ENCODE measurements at regions not wholly inside any gene's neighbourhood (a gene's known extent, or its start where the extent isn't known, plus 50 kb on each side); places are given as distances from the start of the nearest gene placed in this dataset.

DNA sequence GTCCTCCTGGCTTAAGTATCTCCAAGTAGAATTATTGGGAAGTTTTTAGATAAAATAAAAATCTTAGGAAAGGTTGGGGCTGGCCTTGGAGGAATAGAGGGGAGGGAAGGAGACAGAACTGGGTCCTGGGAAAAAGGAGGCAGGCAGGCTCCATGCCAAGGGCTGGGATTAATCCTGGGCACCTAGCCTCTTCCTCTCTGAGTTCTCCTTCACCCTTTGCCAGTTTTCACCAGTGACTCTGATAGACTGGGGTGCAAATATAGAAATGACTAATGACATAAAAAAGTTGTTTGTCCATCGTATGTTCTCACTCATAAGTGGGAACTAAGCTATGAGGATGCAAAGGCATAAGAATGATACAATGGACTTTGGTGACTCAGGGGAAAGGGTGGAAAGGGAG, 81.9 kb downstream of the RMI1 start:
- Histone ChIP-seq H2BK5ac (ENCODE audit: low read length) (no peak overlapping the region), H3K4me3 (ENCODE audit: low read length in 2 of 2) (no peak overlapping the region), H3K14ac (ENCODE audit: low read length) (no peak overlapping the region), H3K27me3 (ENCODE audit: control insufficient read depth in 3 of 3, insufficient read depth in 3 of 3, low read depth in 1 of 3, low read length in 3 of 3) (peaks cover 0 to 3% (median 0%) of the 10 kb centered on the region in 3 experiments), H4K91ac (ENCODE audit: low read depth, low read length, poor library complexity) (no peak overlapping the region), H2BK120ac (ENCODE audit: low read depth, low read length) (no peak overlapping the region), H3K23ac (ENCODE audit: low read depth, low read length, poor library complexity) (no peak overlapping the region), H3K4me2 (ENCODE audit: insufficient read depth, low read length, poor library complexity, severe bottlenecking) (no peak overlapping the region), H3K4ac (ENCODE audit: low read length) (no peak overlapping the region), H3K36me3 (replicated peaks in 1 of 2; ENCODE audit: control insufficient read depth in 2 of 2, insufficient read depth in 2 of 2, low read length in 2 of 2) (no peaks in the 10 kb centered on the region), H2BK15ac (ENCODE audit: low read length) (no peak overlapping the region), H2AFZ (ENCODE audit: low read length) (no peak overlapping the region), H3K4me1 (ENCODE audit: control insufficient read depth in 2 of 2, insufficient read depth in 1 of 2, low read depth in 1 of 2, low read length in 2 of 2) (peaks cover 0 to 3% of the 10 kb centered on the region in 2 donors), H2AK5ac (ENCODE audit: low read depth, low read length) (no peak overlapping the region), H4K8ac (ENCODE audit: low read depth, low read length) (no peak overlapping the region), H3K9me3 (replicated peaks in 1 of 2; ENCODE audit: control insufficient read depth in 2 of 2, insufficient read depth in 1 of 2, low read depth in 1 of 2, low read length in 2 of 2) (no peaks in the 10 kb centered on the region), H3K18ac (ENCODE audit: low read length) (no peak overlapping the region), H3K9ac (ENCODE audit: low read depth, low read length, poor library complexity) (no peak overlapping the region), H3K27ac (replicated peaks; ENCODE audit: low read length) (no peak overlapping the region), H3K79me1 (ENCODE audit: low read depth, low read length) (no peaks in the 10 kb centered on the region), H2BK12ac (ENCODE audit: low read length) (no peak overlapping the region)
- no CpG with 5 or more reads among the region's 1 CpG for WGBS, 2 donors (ENCODE audit: extremely low coverage in 2 of 2, insufficient read length in 2 of 2, insufficient replicate concordance in 1 of 2)
- DNase-seq (ENCODE audit: low spot score): no peak

DNA sequence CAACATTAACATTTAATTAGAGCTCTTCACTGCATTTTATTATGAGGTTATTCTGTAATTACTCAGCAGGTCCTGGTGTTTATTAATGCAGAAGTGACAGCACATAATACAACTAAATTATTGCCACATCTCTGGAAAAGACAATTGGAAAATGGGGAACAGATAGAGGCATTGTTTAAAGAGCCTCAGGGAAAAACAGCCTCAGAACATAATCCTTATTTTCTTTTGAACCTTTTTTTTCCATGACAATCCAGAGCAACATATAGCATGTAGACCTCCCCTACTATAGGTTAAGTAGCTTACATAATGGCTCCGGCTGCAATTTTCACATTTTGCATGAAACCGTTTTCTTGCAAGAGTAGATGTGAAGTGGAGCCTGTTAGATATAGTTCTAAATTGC, 87.2 kb downstream of the RMI1 start:
- Histone ChIP-seq H3K27ac (replicated peaks; ENCODE audit: low read length) (no peak overlapping the region), H3K23ac (ENCODE audit: low read depth, low read length, poor library complexity) (no peak overlapping the region), H3K4me2 (ENCODE audit: insufficient read depth, low read length, poor library complexity, severe bottlenecking) (no peak overlapping the region), H2BK15ac (ENCODE audit: low read length) (no peak overlapping the region), H3K9ac (ENCODE audit: low read depth, low read length, poor library complexity) (no peak overlapping the region), H2BK5ac (ENCODE audit: low read length) (no peak overlapping the region), H3K18ac (ENCODE audit: low read length) (no peak overlapping the region), H2BK120ac (ENCODE audit: low read depth, low read length) (no peak overlapping the region), H3K79me1 (ENCODE audit: low read depth, low read length) (no peaks in the 10 kb centered on the region), H3K36me3 (replicated peaks in 1 of 2; ENCODE audit: control insufficient read depth in 2 of 2, insufficient read depth in 2 of 2, low read length in 2 of 2) (no peaks in the 10 kb centered on the region), H4K91ac (ENCODE audit: low read depth, low read length, poor library complexity) (no peak overlapping the region), H4K8ac (ENCODE audit: low read depth, low read length) (no peak overlapping the region), H3K4me3 (ENCODE audit: low read length in 2 of 2) (no peak overlapping the region), H2AFZ (ENCODE audit: low read length) (no peak overlapping the region), H3K14ac (ENCODE audit: low read length) (no peak overlapping the region), H3K4ac (ENCODE audit: low read length) (no peak overlapping the region), H2AK5ac (ENCODE audit: low read depth, low read length) (no peak overlapping the region), H3K27me3 (ENCODE audit: control insufficient read depth in 3 of 3, insufficient read depth in 3 of 3, low read depth in 1 of 3, low read length in 3 of 3) (peaks cover 0 to 6% (median 0%) of the 10 kb centered on the region in 3 experiments), H2BK12ac (ENCODE audit: low read length) (no peak overlapping the region), H3K9me3 (replicated peaks in 1 of 2; ENCODE audit: control insufficient read depth in 2 of 2, insufficient read depth in 1 of 2, low read depth in 1 of 2, low read length in 2 of 2) (no peaks in the 10 kb centered on the region), H3K4me1 (ENCODE audit: control insufficient read depth in 2 of 2, insufficient read depth in 1 of 2, low read depth in 1 of 2, low read length in 2 of 2) (peaks cover 0 to 1% of the 10 kb centered on the region in 2 donors)
- no peak for DNase-seq (ENCODE audit: low spot score)
- WGBS, 2 donors (ENCODE audit: extremely low coverage in 2 of 2, insufficient read length in 2 of 2, insufficient replicate concordance in 1 of 2): no CpG with 5 or more reads among the region's 2 CpGs

DNA sequence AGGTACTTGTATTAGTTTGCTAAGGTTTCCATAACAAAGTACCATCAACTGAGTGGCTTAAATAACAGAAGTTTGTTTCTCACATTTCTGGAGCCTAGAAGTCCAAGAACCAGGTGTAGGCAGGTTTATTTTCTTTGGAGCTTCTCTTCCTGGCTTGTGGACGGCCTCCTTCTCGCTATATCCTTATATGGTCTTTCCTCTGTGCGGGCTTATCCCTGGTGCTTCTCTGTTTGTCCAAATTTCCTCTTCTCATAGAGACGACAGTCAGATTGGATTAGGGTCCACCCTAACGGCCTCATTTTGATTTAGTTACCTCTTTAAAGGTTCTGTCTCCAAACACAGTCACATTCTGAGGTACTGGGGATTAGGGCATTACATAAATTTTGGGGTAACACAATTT, 88.3 kb downstream of the RMI1 start:
- Histone ChIP-seq H3K4ac (ENCODE audit: low read length) (no peak overlapping the region), H3K79me1 (ENCODE audit: low read depth, low read length) (no peaks in the 10 kb centered on the region), H2BK5ac (ENCODE audit: low read length) (no peak overlapping the region), H3K18ac (ENCODE audit: low read length) (no peak overlapping the region), H3K14ac (ENCODE audit: low read length) (no peak overlapping the region), H3K23ac (ENCODE audit: low read depth, low read length, poor library complexity) (no peak overlapping the region), H2BK120ac (ENCODE audit: low read depth, low read length) (no peak overlapping the region), H3K4me1 (ENCODE audit: control insufficient read depth in 2 of 2, insufficient read depth in 1 of 2, low read depth in 1 of 2, low read length in 2 of 2) (peaks cover 0 to 1% of the 10 kb centered on the region in 2 donors), H3K27ac (replicated peaks; ENCODE audit: low read length) (no peak overlapping the region), H3K36me3 (replicated peaks in 1 of 2; ENCODE audit: control insufficient read depth in 2 of 2, insufficient read depth in 2 of 2, low read length in 2 of 2) (no peaks in the 10 kb centered on the region), H3K4me3 (ENCODE audit: low read length in 2 of 2) (no peak overlapping the region), H3K9me3 (replicated peaks in 1 of 2; ENCODE audit: control insufficient read depth in 2 of 2, insufficient read depth in 1 of 2, low read depth in 1 of 2, low read length in 2 of 2) (no peaks in the 10 kb centered on the region), H4K8ac (ENCODE audit: low read depth, low read length) (no peak overlapping the region), H4K91ac (ENCODE audit: low read depth, low read length, poor library complexity) (no peak overlapping the region), H2AFZ (ENCODE audit: low read length) (no peak overlapping the region), H3K27me3 (ENCODE audit: control insufficient read depth in 3 of 3, insufficient read depth in 3 of 3, low read depth in 1 of 3, low read length in 3 of 3) (peaks cover 0 to 3% (median 0%) of the 10 kb centered on the region in 3 experiments), H2BK15ac (ENCODE audit: low read length) (no peak overlapping the region), H2AK5ac (ENCODE audit: low read depth, low read length) (no peak overlapping the region), H3K9ac (ENCODE audit: low read depth, low read length, poor library complexity) (no peak overlapping the region), H3K4me2 (ENCODE audit: insufficient read depth, low read length, poor library complexity, severe bottlenecking) (no peak overlapping the region), H2BK12ac (ENCODE audit: low read length) (no peak overlapping the region)
- no CpG with 5 or more reads among the region's 5 CpGs for WGBS, 2 donors (ENCODE audit: extremely low coverage in 2 of 2, insufficient read length in 2 of 2, insufficient replicate concordance in 1 of 2)
- DNase-seq (ENCODE audit: low spot score): no peak

DNA sequence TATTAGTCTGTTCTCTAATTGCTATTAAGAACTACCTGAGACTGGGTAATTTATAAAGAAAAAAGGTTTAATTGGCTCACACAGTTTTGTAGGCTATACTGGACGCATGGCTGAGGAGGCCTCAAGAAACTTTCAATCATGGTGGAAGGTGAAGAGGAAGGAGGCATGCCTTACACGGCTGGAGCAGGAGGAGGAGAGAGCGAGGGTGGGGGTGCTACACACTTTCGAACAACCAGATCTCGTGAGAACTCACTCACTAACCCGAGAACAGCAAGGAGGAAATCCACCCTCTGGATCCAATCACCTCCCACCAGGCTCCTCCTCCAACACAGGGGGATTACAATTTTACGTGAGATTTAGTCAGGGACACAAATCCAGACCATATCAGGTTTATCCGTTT, 90.0 kb downstream of the RMI1 start:
- Histone ChIP-seq H3K4me2 (ENCODE audit: insufficient read depth, low read length, poor library complexity, severe bottlenecking) (no peak overlapping the region), H3K27me3 (ENCODE audit: control insufficient read depth in 3 of 3, insufficient read depth in 3 of 3, low read depth in 1 of 3, low read length in 3 of 3) (peaks cover 0 to 3% (median 0%) of the 10 kb centered on the region in 3 experiments), H3K36me3 (replicated peaks in 1 of 2; ENCODE audit: control insufficient read depth in 2 of 2, insufficient read depth in 2 of 2, low read length in 2 of 2) (no peaks in the 10 kb centered on the region), H3K4ac (ENCODE audit: low read length) (no peak overlapping the region), H3K4me1 (ENCODE audit: control insufficient read depth in 2 of 2, insufficient read depth in 1 of 2, low read depth in 1 of 2, low read length in 2 of 2) (no peaks in the 10 kb centered on the region), H3K23ac (ENCODE audit: low read depth, low read length, poor library complexity) (no peak overlapping the region), H2AFZ (ENCODE audit: low read length) (no peak overlapping the region), H3K27ac (replicated peaks; ENCODE audit: low read length) (no peak overlapping the region), H2BK15ac (ENCODE audit: low read length) (no peak overlapping the region), H3K18ac (ENCODE audit: low read length) (peak overlapping the region; percentile 13), H3K9ac (ENCODE audit: low read depth, low read length, poor library complexity) (no peak overlapping the region), H2AK5ac (ENCODE audit: low read depth, low read length) (no peak overlapping the region), H2BK120ac (ENCODE audit: low read depth, low read length) (no peak overlapping the region), H3K9me3 (replicated peaks in 1 of 2; ENCODE audit: control insufficient read depth in 2 of 2, insufficient read depth in 1 of 2, low read depth in 1 of 2, low read length in 2 of 2) (no peaks in the 10 kb centered on the region), H3K4me3 (ENCODE audit: low read length in 2 of 2) (no peak overlapping the region), H3K79me1 (ENCODE audit: low read depth, low read length) (no peaks in the 10 kb centered on the region), H3K14ac (ENCODE audit: low read length) (no peak overlapping the region), H2BK5ac (ENCODE audit: low read length) (no peak overlapping the region), H4K8ac (ENCODE audit: low read depth, low read length) (no peak overlapping the region), H2BK12ac (ENCODE audit: low read length) (no peak overlapping the region), H4K91ac (ENCODE audit: low read depth, low read length, poor library complexity) (no peak overlapping the region)
- no CpG with 5 or more reads among the region's 8 CpGs for WGBS, 2 donors (ENCODE audit: extremely low coverage in 2 of 2, insufficient read length in 2 of 2, insufficient replicate concordance in 1 of 2)
- no peak for DNase-seq (ENCODE audit: low spot score)
